ENCODE measurements at regions not wholly inside any gene's neighbourhood (a gene's known extent, or its start where the extent isn't known, plus 50 kb on each side); places are given as distances from the start of the nearest gene placed in this dataset.

DNA sequence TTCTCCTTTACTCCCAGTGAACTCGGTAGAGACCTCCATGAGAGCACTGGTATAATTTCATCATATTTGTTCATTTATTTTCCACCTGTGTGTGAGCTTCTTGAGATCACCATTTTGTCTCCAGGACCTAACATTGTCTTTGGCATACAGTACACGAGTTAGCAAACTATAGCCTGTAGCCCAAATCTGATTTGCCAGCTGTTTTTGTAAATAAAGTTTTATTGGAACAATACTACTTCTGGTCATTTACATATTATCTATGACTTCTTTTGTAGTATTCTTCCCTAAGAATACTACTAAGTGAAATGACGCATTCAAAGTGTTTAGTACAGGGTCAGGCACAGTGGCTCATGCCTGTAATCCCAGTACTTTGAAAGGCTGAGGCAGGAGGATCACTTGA lies 449.5 kb downstream of the PLPP3 start:
- TF ChIP-seq POLR2A (IDR thresholded peaks at IDR 0.05): no peak
- no peak for TF ChIP-seq CTCF (IDR thresholded peaks at IDR 0.05)
- no peak for TF ChIP-seq POLR2AphosphoS5 (IDR thresholded peaks at IDR 0.05)

All from prostate gland (tissue), 2 donors.